ENCODE measurements at regions not wholly inside any gene's neighbourhood (a gene's known extent, or its start where the extent isn't known, plus 50 kb on each side); places are given as distances from the start of the nearest gene placed in this dataset.

DNA sequence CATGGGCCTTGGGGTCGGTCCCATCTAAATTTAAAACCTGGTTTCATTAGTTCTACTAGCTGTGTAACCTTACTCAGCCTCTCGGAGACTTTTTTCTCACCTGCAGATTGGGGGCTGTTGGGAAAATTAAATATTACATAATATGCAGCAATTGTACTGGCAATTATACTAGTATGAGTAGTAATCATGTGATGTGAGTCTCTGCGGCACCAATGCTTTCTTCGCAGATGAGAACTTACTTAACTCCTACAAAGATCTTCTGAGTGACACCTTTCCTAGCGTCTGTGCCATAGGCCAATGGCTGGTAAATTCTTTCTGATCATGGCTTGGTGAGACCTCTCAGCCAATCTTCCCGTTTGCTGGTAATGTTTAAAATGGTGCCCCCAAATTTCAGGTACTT, 391.3 kb downstream of the NXPE2 start:
- Histone ChIP-seq H3K4me2 (ENCODE audit: low read length) (no peak overlapping the region), H3K79me2 (ENCODE audit: insufficient read depth, low read length) (no peaks in the 10 kb centered on the region), H3K9me2 (ENCODE audit: insufficient read depth) (no peaks in the 10 kb centered on the region), H3K27me3 (ENCODE audit: insufficient read depth, low read length) (no peaks in the 10 kb centered on the region), H3K27ac (ENCODE audit: low read depth, low read length) (no peak overlapping the region), H3K4me3 (replicated peaks in 1 of 2; ENCODE audit: low read depth in 1 of 2, low read length in 2 of 2) (no peak overlapping the region), H3K36me3 (ENCODE audit: control insufficient read depth in 1 of 2, insufficient read depth in 2 of 2, low read length in 2 of 2) (no peaks in the 10 kb centered on the region), H2AFZ (ENCODE audit: low read depth, low read length, poor library complexity, severe bottlenecking) (no peak overlapping the region), H3K9ac (ENCODE audit: low read length) (no peak overlapping the region), H3K9me3 (ENCODE audit: control insufficient read depth in 1 of 2, insufficient read depth in 1 of 2, low read depth in 1 of 2, low read length in 2 of 2) (peaks cover 0 to 5% of the 10 kb centered on the region in 2 experiments; a peak in 2 of 4 replicates), H4K20me1 (ENCODE audit: insufficient read depth) (no peaks in the 10 kb centered on the region), H3K4me1 (ENCODE audit: control insufficient read depth in 1 of 2, insufficient read depth in 2 of 2, low read length in 2 of 2) (no peaks in the 10 kb centered on the region)
- DNase-seq (ENCODE audit: low read depth, low spot score) (no peak), ATAC-seq (no peak)
- POLR2A ChIA-PET: no interaction called here
- TF ChIP-seq YY1 (IDR thresholded peaks at IDR 0.05; ENCODE audit: extremely low read depth, insufficient replicate concordance, low read depth, low read length): no peak
- TF ChIP-seq, protein P1, sequence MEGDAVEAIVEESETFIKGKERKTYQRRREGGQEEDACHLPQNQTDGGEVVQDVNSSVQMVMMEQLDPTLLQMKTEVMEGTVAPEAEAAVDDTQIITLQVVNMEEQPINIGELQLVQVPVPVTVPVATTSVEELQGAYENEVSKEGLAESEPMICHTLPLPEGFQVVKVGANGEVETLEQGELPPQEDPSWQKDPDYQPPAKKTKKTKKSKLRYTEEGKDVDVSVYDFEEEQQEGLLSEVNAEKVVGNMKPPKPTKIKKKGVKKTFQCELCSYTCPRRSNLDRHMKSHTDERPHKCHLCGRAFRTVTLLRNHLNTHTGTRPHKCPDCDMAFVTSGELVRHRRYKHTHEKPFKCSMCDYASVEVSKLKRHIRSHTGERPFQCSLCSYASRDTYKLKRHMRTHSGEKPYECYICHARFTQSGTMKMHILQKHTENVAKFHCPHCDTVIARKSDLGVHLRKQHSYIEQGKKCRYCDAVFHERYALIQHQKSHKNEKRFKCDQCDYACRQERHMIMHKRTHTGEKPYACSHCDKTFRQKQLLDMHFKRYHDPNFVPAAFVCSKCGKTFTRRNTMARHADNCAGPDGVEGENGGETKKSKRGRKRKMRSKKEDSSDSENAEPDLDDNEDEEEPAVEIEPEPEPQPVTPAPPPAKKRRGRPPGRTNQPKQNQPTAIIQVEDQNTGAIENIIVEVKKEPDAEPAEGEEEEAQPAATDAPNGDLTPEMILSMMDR (IDR thresholded peaks at IDR 0.05 in 2 of 3, conservative IDR thresholded peaks at IDR 0.05 in 1 of 3; ENCODE audit: borderline replicate concordance in 1 of 3, insufficient read depth in 1 of 3, low read depth in 2 of 3, low read length in 2 of 3): no peak
- no peak for TF ChIP-seq ZFX (IDR thresholded peaks at IDR 0.05)
- no peak for TF ChIP-seq EZH2 (IDR thresholded peaks at IDR 0.05)
- TF ChIP-seq SRF (IDR thresholded peaks at IDR 0.05; ENCODE audit: low read depth): no peak
- TF ChIP-seq JUND (IDR thresholded peaks at IDR 0.05): no peak
- no peak for TF ChIP-seq CEBPB (IDR thresholded peaks at IDR 0.05; ENCODE audit: low read depth)
- no peak for TF ChIP-seq RAD21 (IDR thresholded peaks at IDR 0.05; ENCODE audit: low read depth)
- TF ChIP-seq SP1 (IDR thresholded peaks at IDR 0.05; ENCODE audit: low read depth): no peak
- TF ChIP-seq, protein P2, sequence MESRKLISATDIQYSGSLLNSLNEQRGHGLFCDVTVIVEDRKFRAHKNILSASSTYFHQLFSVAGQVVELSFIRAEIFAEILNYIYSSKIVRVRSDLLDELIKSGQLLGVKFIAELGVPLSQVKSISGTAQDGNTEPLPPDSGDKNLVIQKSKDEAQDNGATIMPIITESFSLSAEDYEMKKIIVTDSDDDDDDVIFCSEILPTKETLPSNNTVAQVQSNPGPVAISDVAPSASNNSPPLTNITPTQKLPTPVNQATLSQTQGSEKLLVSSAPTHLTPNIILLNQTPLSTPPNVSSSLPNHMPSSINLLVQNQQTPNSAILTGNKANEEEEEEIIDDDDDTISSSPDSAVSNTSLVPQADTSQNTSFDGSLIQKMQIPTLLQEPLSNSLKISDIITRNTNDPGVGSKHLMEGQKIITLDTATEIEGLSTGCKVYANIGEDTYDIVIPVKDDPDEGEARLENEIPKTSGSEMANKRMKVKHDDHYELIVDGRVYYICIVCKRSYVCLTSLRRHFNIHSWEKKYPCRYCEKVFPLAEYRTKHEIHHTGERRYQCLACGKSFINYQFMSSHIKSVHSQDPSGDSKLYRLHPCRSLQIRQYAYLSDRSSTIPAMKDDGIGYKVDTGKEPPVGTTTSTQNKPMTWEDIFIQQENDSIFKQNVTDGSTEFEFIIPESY (IDR thresholded peaks at IDR 0.05; ENCODE audit: extremely low read depth, insufficient replicate concordance, low read length): no peak
- TF ChIP-seq SIN3A (IDR thresholded peaks at IDR 0.05; ENCODE audit: low read depth): no peak
- TF ChIP-seq POLR2A (IDR thresholded peaks at IDR 0.05; ENCODE audit: borderline replicate concordance, extremely low read depth, insufficient read depth, insufficient read length): no peak
- intact Hi-C loops (cut with micrococcal nuclease): no loop called here
- CTCF ChIA-PET: no interaction called here
- RAD21 ChIA-PET (ENCODE audit: low non-redundant PET in 1 of 2, low total read pairs in 2 of 2, uncharacterized antibody in 2 of 2, unreplicated experiment in 2 of 2): no interaction called here
- no TSS peak for BruUV-seq (replicated peaks)

Measured in HCT116 (cell line).